ENCODE measurements at regions not wholly inside any gene's neighbourhood (a gene's known extent, or its start where the extent isn't known, plus 50 kb on each side); places are given as distances from the start of the nearest gene placed in this dataset.
A peak's percentile ranks its signal among the peaks of the same experiment; 100 is the strongest.

DNA sequence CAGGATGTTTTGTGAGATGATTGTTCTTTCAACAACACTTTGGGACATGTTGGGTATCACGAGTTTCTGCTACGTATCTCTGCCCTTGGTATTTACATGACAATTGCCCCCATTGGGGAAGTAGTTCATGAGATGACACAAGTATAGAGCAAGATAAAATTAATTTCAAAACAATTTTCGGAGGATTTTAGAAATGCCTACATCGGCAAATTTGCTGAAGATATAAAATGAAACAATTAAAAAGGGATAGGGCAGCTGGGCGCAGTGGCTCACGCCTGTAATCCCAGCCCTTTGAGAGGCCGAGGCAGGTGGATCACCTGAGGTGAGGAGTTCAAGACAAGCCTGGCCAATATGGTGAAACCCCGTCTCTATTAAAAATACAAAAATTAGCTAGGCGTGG, 371.7 kb downstream of the INHBA start (continued):
- no peak for TF ChIP-seq TSHZ2 (CRISPR knock-in tag; IDR thresholded peaks at IDR 0.05)
- no peak for TF ChIP-seq ARNTL (CRISPR knock-in tag; IDR thresholded peaks at IDR 0.05; ENCODE audit: borderline replicate concordance, low read depth)
- TF ChIP-seq ZNF70 (CRISPR knock-in tag; IDR thresholded peaks at IDR 0.05), result no peak
- no peak for TF ChIP-seq TCF4 (CRISPR knock-in tag; IDR thresholded peaks at IDR 0.05; ENCODE audit: borderline replicate concordance)

DNA sequence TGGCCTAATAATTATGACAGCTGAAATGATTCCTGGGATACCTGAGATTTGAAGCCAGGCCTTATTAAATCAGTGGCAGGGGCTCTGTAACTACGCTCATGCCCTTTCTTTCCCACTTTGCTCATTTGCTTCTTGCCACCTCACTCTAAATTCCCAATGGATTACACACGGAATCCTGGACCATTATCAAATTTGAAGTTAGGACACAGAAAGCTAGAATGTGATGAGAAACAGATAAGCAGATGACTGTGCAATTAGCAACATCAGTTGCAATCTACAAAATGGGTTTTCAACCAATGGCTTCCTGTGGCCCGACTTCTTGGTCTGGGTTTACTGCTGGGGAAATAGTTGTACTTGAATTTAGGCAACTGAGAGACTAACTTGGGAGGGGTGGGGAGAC, 374.3 kb downstream of the INHBA start:
- peak; percentile 37; the same call in 2 of the 3 replicates for ATAC-seq
- TF ChIP-seq, protein P1, sequence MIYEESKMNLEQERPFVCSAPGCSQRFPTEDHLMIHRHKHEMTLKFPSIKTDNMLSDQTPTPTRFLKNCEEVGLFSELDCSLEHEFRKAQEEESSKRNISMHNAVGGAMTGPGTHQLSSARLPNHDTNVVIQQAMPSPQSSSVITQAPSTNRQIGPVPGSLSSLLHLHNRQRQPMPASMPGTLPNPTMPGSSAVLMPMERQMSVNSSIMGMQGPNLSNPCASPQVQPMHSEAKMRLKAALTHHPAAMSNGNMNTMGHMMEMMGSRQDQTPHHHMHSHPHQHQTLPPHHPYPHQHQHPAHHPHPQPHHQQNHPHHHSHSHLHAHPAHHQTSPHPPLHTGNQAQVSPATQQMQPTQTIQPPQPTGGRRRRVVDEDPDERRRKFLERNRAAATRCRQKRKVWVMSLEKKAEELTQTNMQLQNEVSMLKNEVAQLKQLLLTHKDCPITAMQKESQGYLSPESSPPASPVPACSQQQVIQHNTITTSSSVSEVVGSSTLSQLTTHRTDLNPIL (CRISPR knock-in tag; IDR thresholded peaks at IDR 0.05; ENCODE audit: low read depth), result no peak
- TF ChIP-seq ISL1 (CRISPR knock-in tag; IDR thresholded peaks at IDR 0.05) (no peak), RARB (CRISPR knock-in tag; IDR thresholded peaks at IDR 0.05) (no peak), ZFP30 (CRISPR knock-in tag; IDR thresholded peaks at IDR 0.05) (no peak), POU6F1 (CRISPR knock-in tag; IDR thresholded peaks at IDR 0.05; ENCODE audit: borderline replicate concordance, low read depth) (no peak), ZFP3 (CRISPR knock-in tag; IDR thresholded peaks at IDR 0.05) (no peak), TSHZ2 (CRISPR knock-in tag; IDR thresholded peaks at IDR 0.05) (no peak), ARNTL (CRISPR knock-in tag; IDR thresholded peaks at IDR 0.05; ENCODE audit: borderline replicate concordance, low read depth) (no peak), PPARA (CRISPR knock-in tag; IDR thresholded peaks at IDR 0.05; ENCODE audit: borderline replicate concordance) (no peak), SNAI2 (CRISPR knock-in tag; IDR thresholded peaks at IDR 0.05) (no peak), TCF4 (CRISPR knock-in tag; IDR thresholded peaks at IDR 0.05; ENCODE audit: borderline replicate concordance) (no peak), TOX (CRISPR knock-in tag; IDR thresholded peaks at IDR 0.05; ENCODE audit: borderline replicate concordance) (no peak), GLIS3 (CRISPR knock-in tag; IDR thresholded peaks at IDR 0.05) (no peak), ESRRG (CRISPR knock-in tag; IDR thresholded peaks at IDR 0.05) (no peak), BACH2 (CRISPR knock-in tag; IDR thresholded peaks at IDR 0.05; ENCODE audit: borderline replicate concordance) (no peak), CSRNP3 (CRISPR knock-in tag; IDR thresholded peaks at IDR 0.05) (no peak), OSR1 (CRISPR knock-in tag; IDR thresholded peaks at IDR 0.05) (no peak), ZC3H10 (CRISPR knock-in tag; IDR thresholded peaks at IDR 0.05) (no peak)
- TF ChIP-seq, protein P2, sequence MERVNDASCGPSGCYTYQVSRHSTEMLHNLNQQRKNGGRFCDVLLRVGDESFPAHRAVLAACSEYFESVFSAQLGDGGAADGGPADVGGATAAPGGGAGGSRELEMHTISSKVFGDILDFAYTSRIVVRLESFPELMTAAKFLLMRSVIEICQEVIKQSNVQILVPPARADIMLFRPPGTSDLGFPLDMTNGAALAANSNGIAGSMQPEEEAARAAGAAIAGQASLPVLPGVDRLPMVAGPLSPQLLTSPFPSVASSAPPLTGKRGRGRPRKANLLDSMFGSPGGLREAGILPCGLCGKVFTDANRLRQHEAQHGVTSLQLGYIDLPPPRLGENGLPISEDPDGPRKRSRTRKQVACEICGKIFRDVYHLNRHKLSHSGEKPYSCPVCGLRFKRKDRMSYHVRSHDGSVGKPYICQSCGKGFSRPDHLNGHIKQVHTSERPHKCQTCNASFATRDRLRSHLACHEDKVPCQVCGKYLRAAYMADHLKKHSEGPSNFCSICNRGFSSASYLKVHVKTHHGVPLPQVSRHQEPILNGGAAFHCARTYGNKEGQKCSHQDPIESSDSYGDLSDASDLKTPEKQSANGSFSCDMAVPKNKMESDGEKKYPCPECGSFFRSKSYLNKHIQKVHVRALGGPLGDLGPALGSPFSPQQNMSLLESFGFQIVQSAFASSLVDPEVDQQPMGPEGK (CRISPR knock-in tag; IDR thresholded peaks at IDR 0.05; ENCODE audit: borderline replicate concordance), result no peak

Data from SK-N-SH treated with all-trans-retinoic acid at 6 μM for 48 hours (cell line).